GM12873 (cell line): ENCODE measurements at regions not wholly inside any gene's neighbourhood (a gene's known extent, or its start where the extent isn't known, plus 50 kb on each side); places are given as distances from the start of the nearest gene placed in this dataset.

Source experiments
- CTCF ChIP-seq: IDR thresholded peaks from 2 replicates; pipeline ENCODE4 v1.5.1; 2012; ENCODE audit warnings: low read depth, mild to moderate bottlenecking, moderate library complexity, low read length, control low read depth; ENCODE audit not compliant: insufficient read depth; ENCODE audit errors: missing control alignments

- TF ChIP-seq CTCF, result no peak
These were observed 67.3 kb upstream of the TMCC3 start for GRCh38 chr12:94717656-94718055.

- no peak for TF ChIP-seq CTCF
These were observed 66.8 kb upstream of the TMCC3 start for GRCh38 chr12:94717108-94717507.

- TF ChIP-seq CTCF, result no peak
These were observed 66.0 kb upstream of the TMCC3 start for GRCh38 chr12:94716339-94716738.

GRCh38 chr12:94714378-94715114, 64.2 kb upstream of the TMCC3 start:
- TF ChIP-seq CTCF, result no peak

GRCh38 chr12:94712815-94713515, 62.6 kb upstream of the TMCC3 start:
- no peak for TF ChIP-seq CTCF

- peak; percentile 61 for TF ChIP-seq CTCF
These were observed 60.6 kb upstream of the TMCC3 start for GRCh38 chr12:94710933-94711332.

GRCh38 chr12:94707892-94708291, 57.5 kb upstream of the TMCC3 start:
- no peak for TF ChIP-seq CTCF
